ENCODE measurements at regions not wholly inside any gene's neighbourhood (a gene's known extent, or its start where the extent isn't known, plus 50 kb on each side); places are given as distances from the start of the nearest gene placed in this dataset.

- TF ChIP-seq CTCF (IDR thresholded peaks at IDR 0.05; ENCODE audit: poor library complexity), result no peak
- no peak for TF ChIP-seq EZH2phosphoT487 (IDR thresholded peaks at IDR 0.05; ENCODE audit: low read depth, severe bottlenecking, unreplicated experiment)
- no peak for TF ChIP-seq EZH2 (IDR thresholded peaks at IDR 0.05; ENCODE audit: borderline replicate concordance)
Measured at GRCh38 chr13:37968555-37968954, 99.0 kb upstream of the TRPC4 start.
